Common myeloid progenitor, CD34-positive (primary cell): ENCODE measurements at regions not wholly inside any gene's neighbourhood (a gene's known extent, or its start where the extent isn't known, plus 50 kb on each side); places are given as distances from the start of the nearest gene placed in this dataset.
"Not testable (repeated sequence)": the region's sequence is repeated elsewhere in the genome, so short reads cannot be mapped to it uniquely, and the experiment has no call there.

ENCODE experiments used
- CTCF ChIA-PET: fragments of 350-600 bp; sonication (Branson Sonifier 250); formaldehyde crosslinking; loops from one replicate; lab custom pipeline; 2021; ENCODE audit warnings: antibody characterized with exemption; lab: Charles Lee
- POLR2A ChIA-PET: fragments of 350-600 bp; sonication (Branson Sonifier 250); formaldehyde crosslinking; loops from one replicate; lab custom pipeline; 2021; ENCODE audit warnings: antibody characterized with exemption; lab: Charles Lee
- DNase-seq, 3 donors: peaks; one replicate each; pipeline versions ENCODE4 v3.0.0 to v3.0.0-alpha.2; 2013
- H3K27ac ChIP-seq, 2 experiments: 1 replicate in 1 of 2; 2 replicates in 1 of 2; pipeline ENCODE4 v1.7.0; 2013; ENCODE audit warnings: inconsistent platforms in 2 of 2, low read length in 2 of 2, mild to moderate bottlenecking in 2 of 2, low read depth in 1 of 2, moderate library complexity in 1 of 2; ENCODE audit not compliant: severe bottlenecking in 2 of 2, insufficient read depth in 1 of 2, poor library complexity in 1 of 2
- H3K27me3 ChIP-seq, 5 experiments: replicated peaks in 2 of 5; 1 replicate in 3 of 5; 2 replicates in 2 of 5; pipeline versions ENCODE4 v1.6.1 to v1.7.0; 2013; ENCODE audit warnings: low read length in 4 of 5, mild to moderate bottlenecking in 2 of 5, moderate library complexity in 2 of 5, inconsistent platforms in 1 of 5; ENCODE audit not compliant: insufficient read depth in 5 of 5, control insufficient read depth in 4 of 5
- H3K36me3 ChIP-seq, 4 experiments: 1 replicate in 2 of 4; 2 replicates in 2 of 4; pipeline versions ENCODE4 v1.6.1 to v1.7.0; 2013; ENCODE audit warnings: low read length in 3 of 4, control low read depth in 1 of 4, mild to moderate bottlenecking in 1 of 4; ENCODE audit not compliant: control insufficient read depth in 4 of 4, insufficient read depth in 4 of 4
- H3K4me1 ChIP-seq, 4 experiments: 1 replicate in 3 of 4; 2 replicates in 1 of 4; pipeline versions ENCODE4 v1.6.1 to v1.7.1; 2013; ENCODE audit warnings: low read length in 3 of 4, mild to moderate bottlenecking in 3 of 4, control low read depth in 1 of 4, inconsistent platforms in 1 of 4, moderate library complexity in 1 of 4; ENCODE audit not compliant: control insufficient read depth in 4 of 4, insufficient read depth in 4 of 4; ENCODE audit errors: control extremely low read depth in 1 of 4
- H3K4me3 ChIP-seq, 7 experiments: 1 replicate in 4 of 7; 2 replicates in 3 of 7; pipeline versions ENCODE4 v1.5.1 to v1.7.0; 2013; ENCODE audit warnings: mild to moderate bottlenecking in 7 of 7, low read length in 6 of 7, moderate library complexity in 6 of 7, inconsistent platforms in 2 of 7, low read depth in 2 of 7, control low read depth in 1 of 7; ENCODE audit not compliant: insufficient read depth in 4 of 7, control insufficient read depth in 1 of 7; ENCODE audit errors: extremely low read depth in 1 of 7
- H3K9me3 ChIP-seq, 5 experiments: 1 replicate in 4 of 5; 2 replicates in 1 of 5; pipeline versions ENCODE4 v1.6.1 to v1.7.1; 2013; ENCODE audit warnings: low read length in 4 of 5, mild to moderate bottlenecking in 2 of 5, inconsistent platforms in 1 of 5, low read depth in 1 of 5, moderate library complexity in 1 of 5; ENCODE audit not compliant: control insufficient read depth in 4 of 5, insufficient read depth in 2 of 5; ENCODE audit errors: control extremely low read depth in 1 of 5
- WGBS: methylation state at CpG from one replicate; pipeline ENCODE4 v1.1.5; 2013; ENCODE audit not compliant: insufficient coverage; 5-methylcytosine and 5-hydroxymethylcytosine counted together

DNA sequence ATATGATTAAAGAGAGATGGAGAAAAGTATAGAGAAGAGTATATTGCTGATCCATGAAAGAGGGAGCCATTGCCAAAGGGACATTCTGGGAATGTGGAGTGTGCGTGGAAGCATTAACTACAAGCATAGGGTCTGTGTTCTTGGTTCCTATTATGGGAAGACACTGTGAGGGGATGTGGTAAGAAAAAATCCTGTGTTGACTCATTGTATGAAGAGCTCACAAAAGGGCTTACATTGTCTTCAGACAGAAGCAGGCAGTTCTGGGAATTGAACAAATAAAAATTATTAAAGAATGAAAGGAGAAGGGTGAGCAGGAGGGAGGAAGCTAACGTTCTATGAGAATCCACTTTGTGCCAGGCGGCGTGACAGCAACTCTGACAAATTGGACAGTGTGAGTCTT, 250.4 kb upstream of the CHD1 start:
- ChIA-PET POLR2A (no interaction called here), CTCF (no interaction called here)
- WGBS: 96% methylated on average over 4 of the region's 4 CpGs

DNA sequence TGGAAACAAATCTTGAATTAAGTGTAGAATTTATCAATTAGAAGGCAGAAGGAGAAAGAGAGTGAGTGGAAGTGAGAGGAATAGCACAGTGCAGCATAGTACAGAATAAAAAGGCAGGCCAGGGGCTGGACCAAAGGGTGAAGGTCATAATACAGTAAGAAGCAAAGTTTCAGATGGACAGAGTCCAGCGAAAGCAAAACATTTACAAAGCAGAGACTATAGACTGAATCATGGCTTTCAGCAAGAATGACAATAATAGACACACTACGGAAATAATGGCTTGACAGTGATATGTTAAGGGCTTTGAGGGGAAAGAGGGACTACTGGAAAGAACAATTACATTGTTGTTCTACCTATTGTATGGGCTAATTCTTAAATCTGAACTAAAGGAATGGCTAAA, 249.0 kb upstream of the CHD1 start:
- Histone ChIP-seq H3K27me3 (no peaks in the 10 kb centered on the region), H3K36me3 (no peaks in the 10 kb centered on the region), H3K4me3 (no peak overlapping the region), H3K4me1 (no peaks in the 10 kb centered on the region), H3K9me3 (no peaks in the 10 kb centered on the region), H3K27ac (no peak overlapping the region)
- 100% methylated on average over 1 of the region's 2 CpGs for WGBS
- no peak for DNase-seq
- POLR2A ChIA-PET: no interaction called here
- CTCF ChIA-PET: no interaction called here

More for the DNA sequence above, 250.4 kb upstream of the CHD1 start:
- H3K27ac ChIP-seq: no peak overlapping the region
- H3K4me1 ChIP-seq: no peaks in the 10 kb centered on the region
- no peak overlapping the region for H3K4me3 ChIP-seq
- no peak for DNase-seq
- no peaks in the 10 kb centered on the region for H3K36me3 ChIP-seq
- H3K27me3 ChIP-seq: no peaks in the 10 kb centered on the region
- H3K9me3 ChIP-seq: no peaks in the 10 kb centered on the region

DNA sequence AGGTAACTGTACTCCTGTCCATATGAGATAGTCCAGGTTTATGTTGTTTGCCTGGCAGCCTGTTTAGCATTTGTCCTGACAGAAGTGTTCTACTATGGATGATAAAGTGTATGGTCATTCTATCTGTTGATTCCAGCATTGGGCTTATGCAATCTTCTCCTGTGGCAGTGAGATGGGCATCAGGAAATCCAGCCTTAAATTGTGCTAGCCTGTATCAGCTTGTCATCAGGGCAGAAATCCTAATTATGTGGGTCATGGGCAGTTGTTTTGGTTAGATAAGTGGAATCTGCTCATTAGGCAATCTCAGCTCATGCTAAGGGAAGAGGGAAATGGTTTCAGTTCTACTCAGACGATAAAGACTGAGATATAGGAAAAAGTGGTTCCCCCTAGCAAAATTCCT, 247.4 kb upstream of the CHD1 start:
- DNase-seq: no peak

DNA sequence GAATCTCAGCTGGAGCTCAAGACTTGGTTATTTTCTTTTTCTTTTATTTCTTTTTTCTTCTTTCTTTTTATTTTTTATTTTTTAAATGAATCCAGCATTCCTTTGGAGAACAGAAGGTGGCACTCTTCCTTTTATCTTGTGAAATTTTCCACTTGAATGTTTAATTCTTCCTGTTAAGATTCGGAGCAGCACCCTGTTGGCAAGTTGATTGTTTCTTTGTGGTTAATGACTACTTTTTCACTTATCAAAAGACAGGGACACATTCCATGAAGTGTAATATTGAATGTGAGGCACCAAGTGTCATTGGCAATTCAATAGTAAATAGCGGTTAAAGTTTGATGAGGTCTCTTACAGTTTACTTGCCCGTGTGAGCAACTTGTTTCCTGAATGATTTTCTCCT, 240.5 kb upstream of the CHD1 start:
- no peaks in the 10 kb centered on the region for H3K4me1 ChIP-seq
- WGBS: 92% methylated on average over 2 of the region's 3 CpGs
- H3K36me3 ChIP-seq: no peaks in the 10 kb centered on the region
- no peaks in the 10 kb centered on the region for H3K9me3 ChIP-seq
- H3K27me3 ChIP-seq: no peaks in the 10 kb centered on the region
- no peak overlapping the region for H3K4me3 ChIP-seq
- no peak overlapping the region for H3K27ac ChIP-seq
- ChIA-PET POLR2A (no interaction called here), CTCF (no interaction called here)
- no peak for DNase-seq

More for the DNA sequence above, 247.4 kb upstream of the CHD1 start:
- no peaks in the 10 kb centered on the region for H3K36me3 ChIP-seq
- H3K4me1 ChIP-seq: no peaks in the 10 kb centered on the region
- no peak overlapping the region for H3K27ac ChIP-seq
- H3K4me3 ChIP-seq: no peak overlapping the region
- no CpG with 5 or more reads among the region's 1 CpG for whole genome bisulfite sequencing
- CTCF ChIA-PET: no interaction called here
- POLR2A ChIA-PET: no interaction called here
- H3K27me3 ChIP-seq: no peaks in the 10 kb centered on the region
- no peaks in the 10 kb centered on the region for H3K9me3 ChIP-seq

DNA sequence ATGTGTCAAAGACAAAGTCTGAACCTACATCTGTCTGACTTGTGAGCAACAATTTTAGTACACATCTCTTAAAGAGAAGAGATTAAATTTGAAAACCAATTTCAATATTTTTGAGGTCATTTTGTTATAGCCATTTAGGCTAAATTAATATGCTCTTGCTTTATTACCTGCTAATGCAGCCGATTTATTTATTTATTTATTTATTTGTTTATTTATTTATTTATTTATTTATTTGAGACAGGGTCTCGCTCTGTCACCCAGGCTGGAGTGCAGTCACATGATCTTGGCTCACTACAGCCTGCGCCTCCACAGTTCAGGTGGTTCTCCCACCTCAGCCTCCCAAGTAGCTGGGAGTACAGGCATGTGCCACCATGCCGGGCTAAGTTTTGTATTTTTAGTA, 232.7 kb upstream of the CHD1 start:
- POLR2A ChIA-PET, DNase-seq, CTCF ChIA-PET, H3K27ac ChIP-seq, H3K9me3 ChIP-seq, H3K4me3 ChIP-seq, H3K4me1 ChIP-seq, H3K27me3 ChIP-seq, H3K36me3 ChIP-seq: not testable (repeated sequence)
- WGBS: 100% methylated on average over 1 of the region's 4 CpGs

DNA sequence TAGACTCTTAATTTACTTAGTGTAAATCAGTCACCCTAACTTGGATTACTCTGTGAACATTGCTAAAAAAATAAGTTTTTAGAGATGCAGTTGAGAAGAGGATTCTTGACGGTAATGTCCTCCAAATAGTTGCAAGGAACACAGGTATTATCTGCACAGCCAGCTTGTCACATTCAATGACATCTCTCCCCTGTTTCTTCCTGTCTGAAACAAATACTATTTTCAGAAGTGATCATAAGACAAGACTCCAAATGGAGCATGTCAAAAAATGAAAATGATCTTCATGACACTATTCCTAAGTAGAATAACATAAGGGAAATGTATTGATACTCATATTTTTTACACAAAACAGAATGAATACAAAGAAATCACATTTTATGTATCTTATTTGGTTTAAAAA, 227.9 kb upstream of the CHD1 start:
- no peak overlapping the region for H3K27ac ChIP-seq
- no peak overlapping the region for H3K4me3 ChIP-seq
- no peak for DNase-seq
- POLR2A ChIA-PET: no interaction called here
- no peaks in the 10 kb centered on the region for H3K36me3 ChIP-seq
- no CpG with 5 or more reads among the region's 1 CpG for WGBS
- no peaks in the 10 kb centered on the region for H3K27me3 ChIP-seq
- CTCF ChIA-PET: no interaction called here
- no peaks in the 10 kb centered on the region for H3K9me3 ChIP-seq
- H3K4me1 ChIP-seq: no peaks in the 10 kb centered on the region

DNA sequence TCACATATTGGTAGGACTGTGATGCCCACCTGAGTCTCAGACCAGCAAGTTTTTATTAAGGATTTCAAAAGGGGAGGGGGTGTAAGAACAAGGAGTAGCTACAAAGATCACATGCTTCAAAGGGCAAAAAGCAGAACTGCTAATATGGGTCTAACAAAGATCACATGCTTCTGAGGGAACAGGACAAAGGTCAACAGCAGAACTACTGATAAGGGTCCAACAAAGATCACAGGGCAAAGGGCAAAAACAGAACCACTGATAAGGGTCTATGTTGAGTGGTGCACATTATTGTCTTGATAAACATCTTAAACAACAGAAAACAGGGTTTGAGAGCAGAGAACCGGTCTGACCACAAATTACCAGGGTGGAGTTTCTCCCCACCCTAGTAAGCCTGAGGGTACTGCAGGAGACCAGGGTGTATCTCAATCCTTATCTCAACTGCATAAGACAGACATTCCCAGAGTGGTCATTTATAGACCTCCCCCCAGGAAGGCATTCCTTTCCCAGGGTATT, 214.5 kb upstream of the CHD1 start:
- H3K27me3 ChIP-seq, CTCF ChIA-PET, H3K4me1 ChIP-seq, H3K27ac ChIP-seq, H3K36me3 ChIP-seq, POLR2A ChIA-PET, H3K9me3 ChIP-seq, H3K4me3 ChIP-seq, DNase-seq: not testable (repeated sequence)
- 80% methylated on average over 1 of the region's 1 CpG for WGBS
